GM12878 (cell line): ENCODE measurements at regions not wholly inside any gene's neighbourhood (a gene's known extent, or its start where the extent isn't known, plus 50 kb on each side); places are given as distances from the start of the nearest gene placed in this dataset.
A peak's percentile ranks its signal among the peaks of the same experiment; 100 is the strongest.

Experiments
- ATAC-seq: fragments of 200-7000 bp; cut with Tn5 transposase; 3 replicates; pipeline ENCODE4 v1.9.1; 2020; ENCODE audit warnings: mild to moderate bottlenecking, moderate library complexity
- BruUV-seq: library from RNA; stranded (reverse); fragments of 400-500 nt; replicated peaks from 2 replicates; lab custom pipeline; 2021; lab: Mats Ljungman, UMichigan
- CTCF ChIA-PET: fragments of 300-600 bp; sonication (Branson Sonifier 250); formaldehyde crosslinking; extraction: SDS; loops from one replicate; lab custom pipeline; 2021; ENCODE audit warnings: inconsistent platforms; lab: Yijun Ruan, JAX
- POLR2A ChIA-PET: fragments of 350-600 bp; formaldehyde crosslinking; extraction: SDS; loops from one replicate; lab custom pipeline; 2021; ENCODE audit warnings: inconsistent platforms; lab: Charles Lee
- RAD21 ChIA-PET: fragments of 300-600 bp; sonication (Branson Sonifier 250); formaldehyde crosslinking; loops from one replicate; lab custom pipeline; 2023; ENCODE audit warnings: antibody characterized with exemption; ENCODE audit not compliant: unreplicated experiment; lab: Charles Lee
- SMC1A ChIA-PET: fragments of 300-600 bp; sonication (Branson Sonifier 250); formaldehyde crosslinking; loops from one replicate; lab custom pipeline; 2023; ENCODE audit not compliant: unreplicated experiment, uncharacterized antibody; lab: Charles Lee
- DNase-seq: peaks from one replicate; pipeline ENCODE4 v3.0.0-alpha.2; 2011; ENCODE audit warnings: low read depth, low spot score
- FAIRE-seq: peaks from 3 replicates; lab custom pipeline; 2011; peaks lifted over from hg19 to GRCh38; lab: Jason Lieb, UNC
- H2AFZ ChIP-seq: 2 replicates; pipeline ENCODE4 v1.6.0; 2011; ENCODE audit warnings: low read depth, low read length, control low read depth; ENCODE audit not compliant: control insufficient read depth
- H3K27ac ChIP-seq: 2 replicates; pipeline ENCODE4 v1.5.1; 2011; ENCODE audit warnings: control low read depth; ENCODE audit not compliant: control insufficient read depth, insufficient read depth
- H3K27me3 ChIP-seq, 2 experiments: replicated peaks in 1 of 2; 2 replicates each; pipeline versions ENCODE4 v1.6.0 to v1.6.1; 2011; ENCODE audit warnings: low read length in 1 of 2; ENCODE audit not compliant: control insufficient read depth in 2 of 2, insufficient read depth in 2 of 2
- H3K36me3 ChIP-seq, 2 experiments: 2 replicates each; pipeline ENCODE4 v1.5.1; 2011; ENCODE audit warnings: low read length in 1 of 2; ENCODE audit not compliant: control insufficient read depth in 2 of 2, insufficient read depth in 2 of 2
- H3K4me1 ChIP-seq: 2 replicates; pipeline ENCODE4 v1.6.1; 2011; ENCODE audit warnings: mild to moderate bottlenecking, low read length, moderate library complexity, mixed read lengths; ENCODE audit not compliant: control insufficient read depth, insufficient read depth
- H3K4me2 ChIP-seq: 2 replicates; pipeline ENCODE4 v1.6.0; 2011; ENCODE audit warnings: control low read depth; ENCODE audit not compliant: control insufficient read depth, insufficient read depth
- H3K4me3 ChIP-seq: fragments of 200-600 bp; sonication (generic); 2 replicates; pipeline ENCODE4 v1.5.1; 2016
- H3K79me2 ChIP-seq: 2 replicates; pipeline ENCODE4 v1.6.0; 2011; ENCODE audit warnings: low read length; ENCODE audit not compliant: control insufficient read depth, insufficient read depth
- H3K9ac ChIP-seq: 2 replicates; pipeline ENCODE4 v1.8.0; 2011; ENCODE audit warnings: low read length, control low read depth, mixed read lengths; ENCODE audit not compliant: control insufficient read depth, insufficient read depth
- H3K9me3 ChIP-seq: replicated peaks from 3 replicates; pipeline ENCODE4 v1.5.1; 2011; ENCODE audit warnings: mild to moderate bottlenecking, low read length; ENCODE audit not compliant: control insufficient read depth, insufficient read depth
- H4K20me1 ChIP-seq: 2 replicates; pipeline ENCODE4 v1.6.0; 2011; ENCODE audit not compliant: control insufficient read depth, insufficient read depth
- CTCF ChIP-seq, 3 experiments: IDR thresholded peaks in 2 of 3; conservative IDR thresholded peaks in 1 of 3; 2 replicates each; pipeline ENCODE4 v1.5.1; 2011; ENCODE audit warnings: low read depth in 3 of 3, low read length in 3 of 3, mild to moderate bottlenecking in 3 of 3, control low read depth in 2 of 3, moderate library complexity in 2 of 3, inconsistent platforms in 1 of 3, mixed read lengths in 1 of 3; ENCODE audit not compliant: control insufficient read depth in 2 of 3, insufficient read depth in 1 of 3; ENCODE audit errors: extremely low read depth in 1 of 3
- ESRRA ChIP-seq: IDR thresholded peaks from 2 replicates; pipeline ENCODE4 v1.6.1; 2012; ENCODE audit warnings: mild to moderate bottlenecking, low read length, improper control_type of control experiment
- RAD51 ChIP-seq: fragments of 450-650 bp; IDR thresholded peaks from 2 replicates; pipeline ENCODE4 v1.6.1; 2016; ENCODE audit warnings: moderate library complexity, mild to moderate bottlenecking, inconsistent platforms
- WGBS: methylation state at CpG from one replicate; pipeline ENCODE4 v1.1.6; 2016; ENCODE audit warnings: low lambda C conversion rate; ENCODE audit not compliant: insufficient replicate concordance, insufficient coverage; ENCODE audit errors: missing lambda C conversion rate; 5-methylcytosine and 5-hydroxymethylcytosine counted together
- in situ Hi-C: fragments of 300-500 bp; cut with MboI; formaldehyde crosslinking; loops from 9 replicates; pipeline ENCODE4 v1.14.3; 2018; ENCODE audit warnings: mixed read lengths
- intact Hi-C: fragments of 100-400 bp; cut with micrococcal nuclease; formaldehyde crosslinking; loops from one replicate; pipeline ENCODE4 v1.14.2; 2022; ENCODE audit not compliant: unreplicated experiment

GRCh38 chr18:68152770-68153169 is 562.1 kb downstream of the TMX3 start:
- BruUV-seq = no TSS peak
- CTCF ChIA-PET = interaction anchor here (1.1 to 1.4 kb wide), 3 partner anchors 8 to 21 kb away, joined by 3 to 4 read pairs (median 3); no protein-coding TSS in a partner anchor
- FAIRE-seq = no peak

More at GRCh38 chr18:68152770-68153169, 562.1 kb downstream of the TMX3 start:
- H2AFZ ChIP-seq = no peak overlapping the region
- no peaks in the 10 kb centered on the region for H4K20me1 ChIP-seq
- 27% methylated on average over 7 of the region's 7 CpGs for WGBS
- in situ Hi-C loops = no loop called here
- no peaks in the 10 kb centered on the region for H3K36me3 ChIP-seq
- no peaks in the 10 kb centered on the region for H3K9me3 ChIP-seq
- no peak overlapping the region for H3K9ac ChIP-seq
- SMC1A ChIA-PET = interaction anchor here (1.7 kb wide), 1 partner anchor 11 kb away, joined by 6 read pairs; no protein-coding TSS in a partner anchor
- H3K4me2 ChIP-seq = no peak overlapping the region
- no peaks in the 10 kb centered on the region for H3K79me2 ChIP-seq
- no peak overlapping the region for H3K4me3 ChIP-seq
- ATAC-seq = peak; percentile 64
- no peak for TF ChIP-seq ESRRA
- TF ChIP-seq CTCF (IDR thresholded peaks at IDR 0.05 in 2 of 3, conservative IDR thresholded peaks at IDR 0.05 in 1 of 3; ENCODE audit: control insufficient read depth in 2 of 3, extremely low read depth in 1 of 3, insufficient read depth in 1 of 3, low read depth in 3 of 3, low read length in 3 of 3) = 0 out of 6 replicates have a peak, but pooled peaks of 2 of the 3 experiments have one; percentile 8
- no peak for TF ChIP-seq RAD51
- TF ChIP-seq, all 136 proteins: peak for 1
- Histone ChIP-seq H3K4me1 (no peaks in the 10 kb centered on the region), H3K27me3 (no peaks in the 10 kb centered on the region), H3K27ac (no peak overlapping the region)
- no peak for DNase-seq
- RAD21 ChIA-PET = no interaction called here
- POLR2A ChIA-PET = no interaction called here
- intact Hi-C loops = no loop called here
